H1 (cell line): ENCODE measurements at regions not wholly inside any gene's neighbourhood (a gene's known extent, or its start where the extent isn't known, plus 50 kb on each side); places are given as distances from the start of the nearest gene placed in this dataset.

Experiments used
- CEBPB ChIP-seq: IDR thresholded peaks from 2 replicates; pipeline ENCODE4 v1.6.1; 2012; ENCODE audit warnings: low read depth, low read length
- CTCF ChIP-seq, 3 experiments: IDR thresholded peaks; 1 replicate in 2 of 3; 2 replicates in 1 of 3; pipeline versions ENCODE4 v1.5.1 to v1.6.1; 2011; ENCODE audit warnings: low read length in 3 of 3, mild to moderate bottlenecking in 3 of 3, inconsistent platforms in 2 of 3, low read depth in 1 of 3, moderate library complexity in 1 of 3; ENCODE audit not compliant: insufficient read depth in 1 of 3; ENCODE audit errors: control extremely low read depth in 1 of 3
- EZH2 ChIP-seq: fragments of 200-600 bp; sonication (generic); IDR thresholded peaks from 2 replicates; pipeline ENCODE4 v1.7.1; 2012; ENCODE audit warnings: low read depth, mild to moderate bottlenecking, moderate library complexity, low read length, inconsistent platforms; ENCODE audit not compliant: severe bottlenecking
- POLR2A ChIP-seq, 2 experiments: IDR thresholded peaks; 1 replicate in 1 of 2; 2 replicates in 1 of 2; pipeline ENCODE4 v1.6.1; 2011; ENCODE audit warnings: low read depth in 2 of 2, low read length in 2 of 2, mild to moderate bottlenecking in 2 of 2; ENCODE audit errors: control extremely low read depth in 1 of 2
- POLR2AphosphoS5 ChIP-seq: IDR thresholded peaks from 2 replicates; pipeline ENCODE4 v1.6.1; 2011; ENCODE audit warnings: low read depth, low read length
- POU5F1 ChIP-seq: IDR thresholded peaks from 2 replicates; pipeline ENCODE4 v1.6.1; 2011; ENCODE audit warnings: low read depth, mild to moderate bottlenecking, low read length, moderate library complexity
- RAD21 ChIP-seq, 2 experiments: IDR thresholded peaks in 1 of 2; conservative IDR thresholded peaks in 1 of 2; 2 replicates each; pipeline ENCODE4 v1.6.1; 2011; ENCODE audit warnings: low read depth in 2 of 2, low read length in 2 of 2, improper control_type of control experiment in 1 of 2, inconsistent platforms in 1 of 2, mild to moderate bottlenecking in 1 of 2, moderate library complexity in 1 of 2
- SIN3A ChIP-seq, 2 experiments: IDR thresholded peaks in 1 of 2; conservative IDR thresholded peaks in 1 of 2; 2 replicates each; pipeline ENCODE4 v1.6.1; 2011 to 2012; ENCODE audit warnings: low read length in 2 of 2, improper control_type of control experiment in 1 of 2, low read depth in 1 of 2, mild to moderate bottlenecking in 1 of 2

DNA sequence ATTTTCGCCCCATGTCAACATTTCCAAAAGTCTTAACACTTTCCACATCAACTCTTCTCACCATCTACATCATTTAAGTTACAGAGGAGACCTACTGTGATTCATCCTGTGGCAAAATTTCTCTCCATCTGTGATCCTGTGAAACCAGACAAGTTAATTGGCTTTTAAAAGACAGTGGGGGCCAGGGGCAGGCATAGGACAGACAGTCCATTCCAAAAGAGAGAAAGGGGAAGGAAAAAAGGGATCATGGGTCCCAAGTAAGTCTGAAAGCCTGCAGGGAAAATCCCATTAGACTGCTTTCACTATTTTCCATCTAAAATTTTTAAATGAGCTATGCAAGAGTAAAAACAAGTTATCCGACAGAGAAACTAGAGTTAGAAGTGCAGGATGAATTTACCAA is 121.0 kb downstream of the MRPL57 start:
- no peak for TF ChIP-seq CEBPB
- TF ChIP-seq POU5F1: no peak
- no peak for TF ChIP-seq EZH2
- no peak for TF ChIP-seq SIN3A (conservative IDR thresholded peaks at IDR 0.05 in 1 of 2, IDR thresholded peaks at IDR 0.05 in 1 of 2; ENCODE audit: low read depth in 1 of 2, low read length in 2 of 2)
- no peak for TF ChIP-seq CTCF (IDR thresholded peaks at IDR 0.05; ENCODE audit: control extremely low read depth in 1 of 3, insufficient read depth in 1 of 3, low read depth in 1 of 3, low read length in 3 of 3)
- no peak for TF ChIP-seq RAD21 (IDR thresholded peaks at IDR 0.05 in 1 of 2, conservative IDR thresholded peaks at IDR 0.05 in 1 of 2; ENCODE audit: low read depth in 2 of 2, low read length in 2 of 2)
- no peak for TF ChIP-seq POLR2AphosphoS5
- no peak for TF ChIP-seq POLR2A (IDR thresholded peaks at IDR 0.05; ENCODE audit: control extremely low read depth in 1 of 2, low read depth in 2 of 2, low read length in 2 of 2)
